ENCODE measurements at regions not wholly inside any gene's neighbourhood (a gene's known extent, or its start where the extent isn't known, plus 50 kb on each side); places are given as distances from the start of the nearest gene placed in this dataset.

GRCh38 chr11:21894492-21894891 lies 298.4 kb upstream of the ANO5 start:
- Histone ChIP-seq H3K27ac (no peak overlapping the region), H3K4me1 (no peaks in the 10 kb centered on the region), H3K9me3 (no peaks in the 10 kb centered on the region), H3K27me3 (no peaks in the 10 kb centered on the region), H3K4me3 (no peak overlapping the region), H3K36me3 (no peaks in the 10 kb centered on the region)
- no peak for TF ChIP-seq POLR2A (IDR thresholded peaks at IDR 0.05)
- no peak for TF ChIP-seq CTCF (IDR thresholded peaks at IDR 0.05)
- no peak for TF ChIP-seq EP300 (IDR thresholded peaks at IDR 0.05)
- no peak for TF ChIP-seq POLR2AphosphoS5 (IDR thresholded peaks at IDR 0.05)
- WGBS, 2 donors = 88 to 93% methylated on average over 4 of the region's 4 CpGs
- intact Hi-C loops (cut with DNase I) = no loop called here
- DNase-seq = no peak

- H3K4me3 ChIP-seq = no peak overlapping the region
- intact Hi-C loops (cut with DNase I) = no loop called here
- H3K36me3 ChIP-seq = no peaks in the 10 kb centered on the region
- H3K9me3 ChIP-seq = no peaks in the 10 kb centered on the region
- DNase-seq = no peak
- TF ChIP-seq CTCF (IDR thresholded peaks at IDR 0.05) (no peak), POLR2A (IDR thresholded peaks at IDR 0.05) (no peak), EP300 (IDR thresholded peaks at IDR 0.05) (no peak), POLR2AphosphoS5 (IDR thresholded peaks at IDR 0.05) (no peak)
- no peaks in the 10 kb centered on the region for H3K27me3 ChIP-seq
- no peaks in the 10 kb centered on the region for H3K4me1 ChIP-seq
- H3K27ac ChIP-seq = no peak overlapping the region
Measured at GRCh38 chr11:21895686-21896085, 297.2 kb upstream of the ANO5 start.

GRCh38 chr11:21896216-21896615 lies 296.7 kb upstream of the ANO5 start:
- intact Hi-C loops (cut with DNase I) = no loop called here
- Histone ChIP-seq H3K27ac (no peak overlapping the region), H3K36me3 (no peaks in the 10 kb centered on the region), H3K4me3 (no peak overlapping the region), H3K4me1 (no peaks in the 10 kb centered on the region), H3K9me3 (no peaks in the 10 kb centered on the region), H3K27me3 (no peaks in the 10 kb centered on the region)
- no peak for TF ChIP-seq EP300 (IDR thresholded peaks at IDR 0.05)
- no peak for TF ChIP-seq POLR2AphosphoS5 (IDR thresholded peaks at IDR 0.05)
- TF ChIP-seq CTCF (IDR thresholded peaks at IDR 0.05) = no peak
- no peak for TF ChIP-seq POLR2A (IDR thresholded peaks at IDR 0.05)
- WGBS, 2 donors = 52 to 73% methylated on average over 2 of the region's 2 CpGs
- DNase-seq = no peak

- no peaks in the 10 kb centered on the region for H3K9me3 ChIP-seq
- DNase-seq = no peak
- no peak overlapping the region for H3K4me3 ChIP-seq
- intact Hi-C loops (cut with DNase I) = no loop called here
- no peaks in the 10 kb centered on the region for H3K36me3 ChIP-seq
- H3K27me3 ChIP-seq = no peaks in the 10 kb centered on the region
- no peaks in the 10 kb centered on the region for H3K4me1 ChIP-seq
- TF ChIP-seq POLR2AphosphoS5 (IDR thresholded peaks at IDR 0.05) (no peak), CTCF (IDR thresholded peaks at IDR 0.05) (no peak), POLR2A (IDR thresholded peaks at IDR 0.05) (no peak), EP300 (IDR thresholded peaks at IDR 0.05) (no peak)
- 42 to 60% methylated on average over 3 of the region's 3 CpGs for WGBS, 2 donors
- no peak overlapping the region for H3K27ac ChIP-seq
Measured at GRCh38 chr11:21896746-21897602, 295.9 kb upstream of the ANO5 start.

GRCh38 chr11:21897752-21898151 lies 295.1 kb upstream of the ANO5 start:
- WGBS, 2 donors = 63 to 88% methylated on average over 1 of the region's 1 CpG
- H3K27ac ChIP-seq = no peak overlapping the region
- H3K36me3 ChIP-seq = no peaks in the 10 kb centered on the region
- H3K4me3 ChIP-seq = no peak overlapping the region
- no peaks in the 10 kb centered on the region for H3K4me1 ChIP-seq
- TF ChIP-seq EP300 (IDR thresholded peaks at IDR 0.05) (no peak), POLR2AphosphoS5 (IDR thresholded peaks at IDR 0.05) (no peak), CTCF (IDR thresholded peaks at IDR 0.05) (no peak), POLR2A (IDR thresholded peaks at IDR 0.05) (no peak)
- intact Hi-C loops (cut with DNase I) = no loop called here
- no peaks in the 10 kb centered on the region for H3K27me3 ChIP-seq
- DNase-seq = no peak
- H3K9me3 ChIP-seq = no peaks in the 10 kb centered on the region

Data from sigmoid colon (tissue), 6 donors.